Hematopoietic multipotent progenitor cell treated with erythropoietin and hydrocortisone succinate and interleukin-3 and kit ligand, for 17 days (in vitro differentiated cells): ENCODE measurements at regions not wholly inside any gene's neighbourhood (a gene's known extent, or its start where the extent isn't known, plus 50 kb on each side); places are given as distances from the start of the nearest gene placed in this dataset.

Source experiments
- DNase-seq: peaks from one replicate; pipeline ENCODE4 v3.0.0-alpha.2; 2015; ENCODE audit warnings: low spot score

DNA sequence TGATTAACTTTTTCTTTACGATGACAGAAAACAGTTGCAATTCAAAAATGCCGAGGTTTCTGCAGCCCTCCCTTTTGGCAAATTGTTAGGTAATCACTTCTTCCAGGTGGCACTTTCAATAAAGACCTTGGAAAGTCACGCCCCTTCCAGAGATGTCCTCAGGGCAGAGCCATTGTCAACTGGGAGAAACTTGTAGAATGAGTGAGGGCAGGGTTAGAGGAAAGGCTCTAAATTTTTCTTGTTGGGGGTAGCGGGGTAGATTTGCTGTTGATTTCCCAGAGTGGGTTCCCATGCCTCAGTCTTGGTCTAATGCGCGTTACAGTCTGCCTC lies 421.1 kb downstream of the FGF9 start:
- no peak for DNase-seq

DNA sequence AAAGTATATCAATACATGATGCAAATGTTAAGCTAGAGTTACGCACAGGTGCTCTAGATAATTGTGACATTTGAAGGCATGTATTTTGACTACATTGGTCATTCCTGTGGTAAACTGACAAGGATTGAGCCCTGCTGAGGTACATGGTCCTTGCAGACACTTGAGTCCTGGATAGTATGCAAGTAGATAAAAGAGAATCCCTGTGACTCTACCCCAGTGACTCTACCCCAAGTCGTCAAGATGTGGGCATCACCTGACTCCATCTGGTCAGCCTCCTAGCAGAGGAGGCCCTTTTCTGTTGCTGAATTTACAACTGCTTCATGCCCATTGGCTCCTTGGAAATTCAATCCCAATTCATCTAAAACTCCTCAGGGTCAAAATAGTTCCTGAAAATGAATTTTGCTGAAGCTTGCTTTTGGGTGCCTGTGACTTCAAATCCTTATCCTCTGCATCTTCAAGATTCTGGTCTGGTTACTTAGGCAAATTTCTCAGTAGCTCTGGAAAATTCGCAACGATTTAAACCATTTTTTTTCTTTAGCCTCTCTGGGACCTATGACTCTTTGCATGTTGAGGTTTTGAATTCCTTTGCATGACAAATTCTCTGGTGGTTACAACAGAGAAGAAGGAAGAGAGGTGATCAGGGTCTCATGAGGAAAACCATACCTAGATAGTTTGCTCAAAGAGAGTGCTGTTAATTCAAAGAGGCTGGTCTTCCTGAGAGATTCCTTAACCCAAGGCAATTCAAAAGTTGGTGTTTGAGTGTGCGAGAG lies 422.1 kb downstream of the FGF9 start:
- DNase-seq: no peak

DNA sequence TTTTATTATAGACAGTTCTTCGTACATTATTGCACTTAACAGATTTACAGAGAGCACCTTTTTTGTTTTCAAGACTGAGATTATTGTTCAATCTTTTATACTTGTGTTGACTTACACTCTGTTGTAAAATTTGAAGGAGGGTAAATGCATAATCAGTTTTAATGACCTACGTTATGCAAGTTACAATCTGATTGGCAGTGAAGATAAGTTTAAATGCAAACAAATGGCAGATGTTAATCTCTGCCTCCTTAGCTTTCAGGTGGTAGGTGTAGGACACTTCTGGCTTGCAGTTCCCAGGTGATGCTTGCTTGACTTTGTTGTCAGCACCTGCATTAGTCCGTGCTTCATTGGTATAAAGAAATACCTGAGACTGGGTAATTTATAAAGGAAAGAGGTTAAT lies 424.9 kb downstream of the FGF9 start:
- no peak for DNase-seq

DNA sequence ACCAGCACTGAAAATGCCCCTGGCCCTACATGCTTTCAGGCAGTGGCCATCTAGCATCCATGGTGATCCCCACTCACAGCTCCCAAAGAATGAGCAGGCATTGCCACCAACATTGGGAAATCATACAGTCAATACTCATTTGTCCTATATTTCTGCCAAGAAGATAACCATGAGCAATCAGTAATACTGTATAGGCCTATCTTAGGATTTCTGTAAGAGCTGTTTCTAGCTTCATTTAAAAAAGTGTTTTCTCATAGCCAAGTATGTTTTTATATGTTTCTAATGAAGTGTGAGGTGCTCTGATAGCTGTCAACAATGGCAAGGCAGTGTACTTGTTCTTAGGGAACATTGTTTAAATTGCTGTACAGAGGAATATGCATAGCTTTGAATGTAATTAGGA lies 428.7 kb downstream of the FGF9 start:
- DNase-seq: no peak

DNA sequence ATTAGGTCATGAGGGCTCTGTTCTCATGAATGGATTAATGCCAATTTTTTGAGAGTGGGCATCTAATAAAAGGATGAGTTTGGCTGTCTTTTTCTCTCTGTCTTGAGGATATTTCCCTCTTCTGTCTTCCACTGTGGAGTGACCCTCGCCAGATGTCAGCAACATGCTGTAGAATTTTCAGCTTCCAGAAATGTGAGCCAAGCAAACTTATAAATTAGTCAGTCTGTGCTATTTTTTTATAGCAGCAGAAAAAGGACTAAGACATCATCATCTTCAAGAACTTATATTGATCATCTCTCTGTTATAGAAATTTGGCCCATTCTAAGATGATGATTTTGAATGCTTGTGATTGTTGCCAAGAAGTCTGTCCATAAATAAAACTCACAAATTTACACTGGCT lies 431.4 kb downstream of the FGF9 start:
- no peak for DNase-seq

DNA sequence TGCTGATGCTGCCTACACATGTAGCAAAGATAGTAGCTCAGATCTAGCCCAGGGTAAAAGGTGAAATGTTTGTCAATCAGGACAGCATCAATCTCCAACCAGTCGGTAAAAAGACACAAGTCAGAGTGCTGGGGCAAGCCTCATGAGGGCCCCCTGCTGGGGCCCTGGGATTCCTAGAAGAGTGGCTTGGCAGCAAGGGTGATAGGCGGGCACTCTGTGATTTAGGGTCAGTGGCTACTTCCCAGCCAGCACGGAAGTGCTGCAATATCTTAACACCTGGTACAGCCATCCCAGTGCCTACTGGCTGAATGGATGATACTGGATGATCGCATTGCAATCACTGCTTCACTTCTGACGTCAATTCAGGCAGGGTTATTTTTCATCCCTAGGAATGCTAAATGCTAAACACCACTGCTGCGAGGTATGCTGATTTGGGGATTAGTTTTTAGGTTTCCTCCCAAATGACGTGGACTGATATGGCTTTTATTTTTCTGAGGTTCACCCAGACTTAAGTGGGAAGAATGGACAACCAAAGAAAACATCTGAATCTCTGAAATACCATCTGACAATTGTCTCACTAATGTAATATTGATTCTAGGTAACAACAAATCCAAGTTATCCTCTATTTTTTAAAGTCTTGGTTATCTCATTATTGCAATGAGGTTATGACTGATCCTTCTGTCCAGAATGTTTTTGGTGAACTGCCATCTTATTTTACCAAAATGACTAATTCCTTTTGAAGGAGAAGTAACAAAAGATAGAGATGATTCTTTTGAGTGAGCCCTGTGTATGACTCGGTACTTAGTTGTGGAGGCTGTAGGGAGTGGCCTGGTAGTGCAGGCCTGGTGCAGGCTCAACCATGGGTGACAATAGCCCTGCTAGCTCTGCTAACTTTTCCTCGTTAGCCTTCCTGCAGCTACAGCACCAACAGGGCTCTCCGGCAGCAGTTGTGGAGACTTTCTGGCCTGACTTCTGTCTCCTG lies 432.5 kb downstream of the FGF9 start:
- DNase-seq: no peak

DNA sequence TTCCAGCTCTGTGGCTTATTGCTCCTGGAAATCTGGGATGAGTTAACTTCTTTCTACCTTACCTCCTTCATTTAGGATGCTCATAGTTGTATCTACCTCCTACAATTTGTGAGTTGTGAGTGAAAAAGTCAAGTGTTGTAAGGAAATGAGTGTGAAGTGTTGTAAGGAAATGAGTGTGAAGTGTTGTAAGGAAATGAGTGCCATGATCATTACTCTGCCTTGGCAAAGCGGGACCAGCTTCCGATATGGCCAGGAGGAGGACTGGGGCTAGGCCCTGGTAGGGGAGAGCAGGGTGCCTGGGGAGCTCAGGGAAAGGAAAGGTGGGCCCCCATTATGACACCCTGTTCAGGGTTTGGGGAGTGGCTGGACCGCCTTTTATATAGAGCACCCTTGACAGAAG lies 435.2 kb downstream of the FGF9 start:
- DNase-seq: no peak

DNA sequence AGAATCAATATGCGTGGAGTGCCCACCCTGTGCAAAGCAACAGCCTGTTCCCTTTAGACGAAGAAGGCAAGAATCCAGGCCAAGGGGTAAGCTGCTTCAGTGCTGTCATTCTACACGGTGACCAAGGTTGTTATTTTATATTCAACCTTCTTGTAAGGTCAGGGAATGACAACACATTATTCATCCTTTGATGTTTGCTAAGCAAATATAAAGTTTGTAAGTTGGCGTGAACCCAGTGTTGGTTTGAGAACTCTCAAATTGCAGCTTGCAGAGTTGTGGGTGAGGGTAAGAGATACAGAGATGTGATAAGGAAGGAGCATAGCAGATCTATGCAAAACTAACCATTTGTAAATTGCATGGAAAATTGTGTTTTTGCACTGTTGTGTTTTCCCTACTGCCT lies 436.7 kb downstream of the FGF9 start:
- no peak for DNase-seq

DNA sequence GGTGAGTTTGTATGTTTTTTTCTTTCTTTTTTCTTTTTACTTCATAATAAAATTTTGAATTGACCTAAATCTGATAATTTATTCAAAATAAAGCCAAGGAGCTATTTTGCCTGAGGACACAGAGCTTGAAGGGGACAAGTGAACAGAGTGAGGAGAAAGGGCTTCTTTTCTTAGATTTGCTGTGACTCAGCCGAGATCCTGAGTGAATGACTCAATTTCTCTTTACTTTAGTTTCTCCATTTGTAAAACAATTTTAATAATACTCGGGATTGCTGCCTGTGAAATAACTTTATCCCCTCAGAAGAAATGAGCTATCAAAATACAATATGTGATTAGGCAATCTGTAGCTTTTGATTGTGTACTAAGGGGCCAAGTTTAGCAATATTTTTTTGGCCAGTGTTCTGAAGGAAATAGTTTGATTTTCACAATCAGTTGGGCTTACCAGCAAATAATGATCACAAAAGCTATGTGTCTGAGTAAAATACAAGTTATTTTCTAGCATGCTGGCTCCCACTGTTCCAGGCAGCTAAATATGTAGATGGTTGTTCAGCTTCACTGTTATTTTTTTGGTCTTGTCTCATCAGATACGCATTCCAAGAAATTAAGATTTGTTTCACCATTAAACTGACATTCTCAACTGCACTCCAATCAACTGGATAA lies 437.5 kb downstream of the FGF9 start:
- DNase-seq: no peak

DNA sequence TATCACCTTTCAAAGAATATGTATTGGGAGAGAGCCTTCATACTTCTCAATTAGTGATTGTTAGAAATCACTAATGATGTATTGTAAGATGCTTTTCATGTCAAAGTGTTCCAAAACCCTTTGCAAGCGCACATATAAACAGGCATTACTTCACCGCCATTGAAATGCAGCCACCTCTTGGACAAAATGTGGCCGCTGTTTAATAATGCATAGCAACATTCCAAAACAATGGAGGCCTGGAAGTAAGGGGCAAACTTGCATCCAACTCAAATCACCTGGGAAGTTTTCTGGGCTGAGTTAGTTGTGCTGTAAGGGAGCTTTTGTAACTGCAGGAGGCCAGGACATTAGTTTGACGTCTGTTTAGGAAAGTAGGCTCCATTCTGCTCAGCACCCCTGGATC lies 438.1 kb downstream of the FGF9 start:
- no peak for DNase-seq

DNA sequence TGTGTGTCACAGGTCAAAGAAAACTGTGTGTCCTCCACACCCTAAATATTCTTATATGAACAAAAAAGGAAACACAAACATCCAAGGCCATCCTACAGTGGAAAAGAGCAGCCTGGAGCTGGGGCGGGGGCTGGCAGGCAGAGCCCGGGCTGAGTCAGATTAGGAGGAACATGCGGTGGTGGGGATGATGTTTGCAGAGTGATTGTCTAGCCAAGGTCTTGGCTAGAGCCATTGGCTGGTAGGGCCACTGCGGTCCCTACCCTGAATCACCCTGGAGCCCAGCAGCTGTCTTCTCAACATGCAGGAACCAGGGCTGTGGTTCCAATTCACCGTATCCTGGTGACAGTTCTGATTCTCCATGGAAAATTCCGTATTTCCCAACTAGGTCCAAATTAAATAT lies 439.5 kb downstream of the FGF9 start:
- no peak for DNase-seq

DNA sequence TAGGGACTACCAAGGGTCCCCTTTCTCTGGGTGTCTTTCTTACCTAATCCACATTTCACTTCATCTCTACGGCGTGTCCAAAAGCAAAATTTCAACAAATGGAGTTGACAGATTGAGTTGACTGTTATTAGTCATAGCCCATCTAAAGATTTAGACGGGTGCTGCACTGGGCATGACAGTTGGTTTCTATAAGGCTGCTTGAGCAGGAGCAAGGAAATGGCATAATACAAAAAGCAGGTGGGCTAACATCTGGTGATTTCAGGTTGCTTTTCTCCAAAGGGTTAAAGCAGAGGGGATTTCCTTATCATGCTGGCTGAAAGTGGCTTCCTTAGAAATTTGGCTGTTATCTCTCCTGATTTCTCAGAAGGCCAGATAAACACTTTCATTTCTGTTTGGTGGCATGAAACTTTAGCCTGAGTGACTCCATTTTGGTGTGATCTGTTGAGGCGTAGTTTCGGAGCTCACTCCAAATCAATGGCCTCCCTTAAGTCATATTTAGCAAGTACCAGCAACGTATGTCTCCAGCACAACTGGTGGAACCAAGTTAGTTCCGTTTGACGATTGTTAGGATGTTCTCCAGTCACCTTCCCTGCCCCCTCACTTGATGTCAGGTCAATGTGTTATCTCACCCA lies 440.4 kb downstream of the FGF9 start:
- DNase-seq: no peak

DNA sequence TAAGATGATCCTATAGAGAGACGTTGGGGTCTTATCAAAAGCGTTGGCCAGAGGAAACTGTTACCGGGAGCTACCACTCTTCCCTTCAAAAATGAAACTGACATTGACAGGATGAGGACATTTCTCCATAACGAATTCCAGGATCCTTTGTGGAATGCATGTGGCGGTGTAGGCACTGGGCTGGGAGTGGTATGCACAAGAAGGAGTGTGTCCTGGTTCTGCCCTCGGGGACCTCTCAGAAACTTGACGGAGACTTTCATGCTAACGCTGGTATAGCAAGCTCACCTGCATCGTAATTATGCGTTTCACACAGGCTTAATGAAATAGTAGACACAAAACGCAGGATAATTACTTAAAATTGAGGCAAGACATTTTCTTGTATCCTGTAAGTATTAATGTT lies 441.1 kb downstream of the FGF9 start:
- DNase-seq: no peak

DNA sequence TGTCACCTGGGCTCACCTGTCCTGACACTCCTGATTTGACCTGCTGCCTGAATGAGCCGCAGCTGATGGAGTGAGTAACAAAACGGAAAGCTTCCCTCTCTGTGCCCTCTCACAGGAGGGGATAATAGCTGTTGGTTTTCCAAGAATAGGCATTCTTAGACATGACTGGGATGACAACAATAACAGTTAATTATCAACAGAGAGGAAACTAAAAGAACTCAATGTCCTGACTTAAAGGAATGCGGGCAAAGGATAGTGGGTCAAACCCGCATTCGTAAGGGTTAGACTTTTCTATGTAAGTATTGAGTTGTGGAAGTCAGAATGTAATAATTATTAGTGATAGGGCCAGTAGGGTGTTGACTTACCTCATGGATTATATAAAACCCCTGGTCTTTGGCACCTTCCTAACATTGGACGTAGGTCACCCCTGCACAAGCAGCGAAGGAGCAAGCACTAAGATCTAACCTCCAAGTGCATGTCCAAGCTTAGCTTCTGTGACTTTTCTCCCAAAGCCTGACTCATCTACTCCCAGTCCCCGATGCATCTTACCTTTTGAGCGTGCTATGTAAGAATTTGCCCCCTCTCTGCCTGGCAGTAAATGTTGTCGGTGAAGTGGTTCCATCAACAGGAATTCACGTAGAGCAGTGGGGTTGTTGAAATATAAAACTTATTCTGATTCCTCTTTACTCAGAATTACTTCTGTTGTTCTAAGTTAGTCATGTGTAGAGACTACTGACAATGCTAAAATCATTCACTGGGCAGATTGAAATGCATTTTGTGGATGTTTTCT lies 442.3 kb downstream of the FGF9 start:
- no peak for DNase-seq

DNA sequence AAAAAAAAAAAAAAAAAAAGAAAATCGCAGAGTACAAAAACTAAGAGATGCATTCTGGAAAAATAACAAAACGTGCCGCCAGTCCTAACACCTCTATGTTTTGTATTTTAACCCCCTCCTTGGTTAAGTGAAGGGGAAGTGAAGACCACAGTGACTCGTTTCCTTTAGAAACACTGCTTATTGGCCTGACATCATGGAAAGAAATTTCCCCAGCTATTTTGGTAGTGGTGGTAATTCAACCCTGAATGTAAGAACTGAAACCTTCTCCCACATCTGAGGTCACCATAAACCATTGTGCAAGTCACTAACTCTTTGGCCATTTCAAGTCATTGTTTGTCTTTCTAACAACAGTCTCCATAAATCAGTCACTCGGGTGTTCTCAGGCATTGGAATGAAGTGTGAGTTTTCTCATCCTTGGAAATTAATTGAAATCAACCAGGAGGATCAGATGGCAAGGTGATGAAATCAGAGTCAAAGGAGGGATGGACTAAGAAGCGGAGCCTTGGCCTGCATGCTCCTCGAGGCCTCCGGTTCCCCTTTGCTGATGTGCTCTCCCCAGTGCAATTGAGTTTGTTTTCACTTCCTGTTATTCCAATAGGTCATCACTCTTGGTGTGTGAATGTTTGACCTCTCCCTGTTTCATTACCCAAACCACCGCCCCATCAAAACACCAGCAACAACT lies 443.9 kb downstream of the FGF9 start:
- DNase-seq: no peak

DNA sequence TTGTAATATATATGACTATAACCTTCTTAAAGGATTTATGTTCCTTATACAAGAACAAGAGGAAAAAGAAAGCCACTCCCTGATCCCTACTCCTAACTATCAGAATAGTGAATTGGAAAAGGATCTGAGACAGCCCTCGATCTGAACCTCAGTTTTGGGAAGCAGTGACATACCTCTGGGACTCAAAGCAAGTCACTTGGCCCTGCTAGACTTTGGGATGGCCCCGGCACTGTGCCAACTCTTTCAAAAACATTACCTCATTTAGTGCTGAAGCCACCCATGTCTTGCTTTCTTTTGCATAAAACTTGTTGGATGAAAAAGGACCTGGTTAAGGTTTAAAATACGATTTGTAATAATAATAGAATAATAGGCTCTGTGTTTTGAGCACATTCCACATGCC lies 447.3 kb downstream of the FGF9 start:
- DNase-seq: no peak

DNA sequence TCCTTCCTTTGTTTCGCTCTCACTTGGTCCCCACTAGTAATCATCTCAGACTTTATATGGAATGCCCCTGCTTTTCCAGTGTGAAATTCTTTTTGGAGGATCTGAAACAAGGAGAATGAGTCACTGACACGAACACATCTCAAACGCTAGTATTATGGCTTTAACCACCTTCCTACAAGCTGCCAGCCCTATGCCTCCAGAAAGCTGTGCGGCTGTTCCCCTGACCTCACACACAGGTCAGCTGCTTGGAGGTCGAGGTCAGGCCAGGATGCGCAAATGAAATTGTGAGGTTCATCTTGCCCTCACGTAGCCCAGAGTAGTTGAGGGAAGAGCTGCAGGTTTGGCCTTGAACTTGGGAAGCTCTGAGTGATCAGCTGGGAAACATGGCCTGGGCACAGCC lies 449.8 kb downstream of the FGF9 start:
- DNase-seq: no peak

DNA sequence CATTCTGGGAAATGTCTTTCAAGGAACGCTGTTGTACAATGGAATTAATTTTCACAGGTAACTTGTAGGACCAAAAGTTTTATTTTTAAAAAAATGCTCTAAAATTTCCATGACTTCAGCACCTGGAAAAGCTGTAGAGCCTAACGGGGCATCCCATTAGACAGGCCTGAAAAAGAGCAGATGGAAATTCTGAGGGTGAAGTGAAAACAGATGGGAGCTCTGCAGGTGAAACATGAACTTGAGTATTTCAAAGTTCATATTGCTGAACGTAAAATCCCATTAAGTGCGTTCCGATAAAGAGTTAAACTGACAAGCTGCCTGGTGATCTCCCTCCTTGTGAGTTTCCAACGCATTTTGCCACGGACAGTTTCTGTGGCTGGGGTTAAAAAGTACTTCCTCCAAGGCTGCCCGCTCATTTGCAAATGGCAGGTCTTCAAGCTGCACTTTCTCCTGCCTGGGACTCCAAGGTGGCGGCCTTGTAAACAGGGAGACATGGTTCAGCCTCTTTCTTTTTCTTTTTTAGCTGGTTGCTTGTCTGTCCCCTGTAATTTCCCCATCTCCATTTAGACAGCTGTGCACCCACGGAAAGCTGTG lies 450.4 kb downstream of the FGF9 start:
- DNase-seq: no peak

DNA sequence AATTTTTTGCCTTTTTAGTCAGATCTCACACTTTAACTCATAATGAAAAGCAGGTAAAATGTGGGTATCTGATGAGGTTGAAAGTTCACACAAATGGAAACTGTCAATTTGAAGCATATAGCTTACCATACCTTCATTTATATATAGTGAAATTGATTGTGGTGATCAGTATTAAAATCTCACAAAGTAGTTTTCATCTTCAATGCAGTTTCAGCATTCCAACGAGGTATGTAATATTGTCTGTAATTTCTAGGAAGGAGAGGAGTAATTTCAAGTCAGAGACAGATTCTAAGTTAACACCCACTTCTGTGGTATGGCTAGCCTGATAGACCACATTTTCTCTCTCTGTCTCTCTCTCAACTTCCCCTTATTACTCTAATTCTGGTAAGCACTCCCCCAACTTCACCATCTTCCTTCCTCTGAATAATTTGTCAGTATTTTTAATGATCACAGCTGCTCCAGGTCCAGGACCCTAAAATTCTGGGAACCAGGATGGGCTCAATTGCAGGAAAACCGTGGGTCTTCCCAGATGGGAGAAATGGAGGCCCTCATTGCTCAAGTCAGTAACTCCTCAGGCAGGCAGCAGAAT lies 455.7 kb downstream of the FGF9 start:
- no peak for DNase-seq
